ENCODE measurements at regions not wholly inside any gene's neighbourhood (a gene's known extent, or its start where the extent isn't known, plus 50 kb on each side); places are given as distances from the start of the nearest gene placed in this dataset.

DNA sequence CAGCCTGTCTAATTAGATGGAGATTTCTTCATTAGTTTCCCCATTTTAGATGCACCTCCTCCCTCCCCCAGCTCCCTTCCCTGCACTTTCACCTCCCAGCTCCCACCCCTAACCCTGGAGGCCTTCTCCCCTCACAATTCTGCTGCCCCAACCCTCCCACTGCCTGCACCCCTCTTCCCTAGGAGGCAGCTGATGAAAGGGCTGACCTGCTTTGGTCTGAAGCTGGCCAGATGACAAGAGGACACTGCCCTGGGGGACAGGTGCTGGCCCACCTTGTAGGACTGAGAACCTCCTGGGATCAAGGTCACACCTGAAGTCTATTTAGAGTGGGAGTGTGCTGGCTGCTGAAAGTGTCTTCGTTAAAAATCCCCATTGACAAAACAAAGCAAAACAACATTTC is 259.4 kb downstream of the TLE3 start:
- POLR2A ChIA-PET: no interaction called here
- DNase-seq (ENCODE audit: low spot score): no peak
- no peak for TF ChIP-seq EZH2phosphoT487 (IDR thresholded peaks at IDR 0.05; ENCODE audit: borderline replicate concordance, low read depth, low read length)
- TF ChIP-seq CTCF (conservative IDR thresholded peaks at IDR 0.05; ENCODE audit: low read length): no peak
- no peak overlapping the region for H3K4me2 ChIP-seq (ENCODE audit: low read length)
- H3K4me3 ChIP-seq (ENCODE audit: low read depth, low read length, poor library complexity, severe bottlenecking): no peak overlapping the region
- intact Hi-C loops (cut with micrococcal nuclease; ENCODE audit: unreplicated experiment): no loop called here
- H3K27ac ChIP-seq (ENCODE audit: low read depth, low read length, poor library complexity, severe bottlenecking): no peak overlapping the region
- H3K4me1 ChIP-seq (ENCODE audit: insufficient read depth, low read length, poor library complexity, severe bottlenecking): no peaks in the 10 kb centered on the region
- CTCF ChIA-PET (ENCODE audit: unreplicated experiment): no interaction called here
- no peaks in the 10 kb centered on the region for H3K9me2 ChIP-seq (ENCODE audit: insufficient read depth, low read length)
- H4K20me1 ChIP-seq (ENCODE audit: insufficient read depth, low read length): no peaks in the 10 kb centered on the region
- H3K9me3 ChIP-seq (ENCODE audit: low read length): no peaks in the 10 kb centered on the region
- H3K36me3 ChIP-seq (ENCODE audit: insufficient read depth, low read length): no peaks in the 10 kb centered on the region
- no TSS peak for BruUV-seq (replicated peaks)
- H3K79me2 ChIP-seq (ENCODE audit: insufficient read depth, low read depth, low read length): no peaks in the 10 kb centered on the region
- H2AFZ ChIP-seq (ENCODE audit: low read length): no peak overlapping the region

- no peak overlapping the region for H2AFZ ChIP-seq (ENCODE audit: low read length)
- BruUV-seq (replicated peaks): no TSS peak
- H3K4me2 ChIP-seq (ENCODE audit: low read length): no peak overlapping the region
- intact Hi-C loops (cut with micrococcal nuclease; ENCODE audit: unreplicated experiment): no loop called here
- no peaks in the 10 kb centered on the region for H3K9me2 ChIP-seq (ENCODE audit: insufficient read depth, low read length)
- TF ChIP-seq CTCF (conservative IDR thresholded peaks at IDR 0.05; ENCODE audit: low read length) (no peak), EZH2phosphoT487 (IDR thresholded peaks at IDR 0.05; ENCODE audit: borderline replicate concordance, low read depth, low read length) (no peak)
- no peak for DNase-seq (ENCODE audit: low spot score)
- ChIA-PET CTCF (ENCODE audit: unreplicated experiment) (no interaction called here), POLR2A (no interaction called here)
- no peaks in the 10 kb centered on the region for H3K79me2 ChIP-seq (ENCODE audit: insufficient read depth, low read depth, low read length)
- no peaks in the 10 kb centered on the region for H3K4me1 ChIP-seq (ENCODE audit: insufficient read depth, low read length, poor library complexity, severe bottlenecking)
- H3K27ac ChIP-seq (ENCODE audit: low read depth, low read length, poor library complexity, severe bottlenecking): no peak overlapping the region
- H3K36me3 ChIP-seq (ENCODE audit: insufficient read depth, low read length): no peaks in the 10 kb centered on the region
- no peaks in the 10 kb centered on the region for H3K9me3 ChIP-seq (ENCODE audit: low read length)
- H4K20me1 ChIP-seq (ENCODE audit: insufficient read depth, low read length): no peaks in the 10 kb centered on the region
- H3K4me3 ChIP-seq (ENCODE audit: low read depth, low read length, poor library complexity, severe bottlenecking): no peak overlapping the region
Measured at GRCh38 chr15:69838994-69839393, 258.7 kb downstream of the TLE3 start.

DNA sequence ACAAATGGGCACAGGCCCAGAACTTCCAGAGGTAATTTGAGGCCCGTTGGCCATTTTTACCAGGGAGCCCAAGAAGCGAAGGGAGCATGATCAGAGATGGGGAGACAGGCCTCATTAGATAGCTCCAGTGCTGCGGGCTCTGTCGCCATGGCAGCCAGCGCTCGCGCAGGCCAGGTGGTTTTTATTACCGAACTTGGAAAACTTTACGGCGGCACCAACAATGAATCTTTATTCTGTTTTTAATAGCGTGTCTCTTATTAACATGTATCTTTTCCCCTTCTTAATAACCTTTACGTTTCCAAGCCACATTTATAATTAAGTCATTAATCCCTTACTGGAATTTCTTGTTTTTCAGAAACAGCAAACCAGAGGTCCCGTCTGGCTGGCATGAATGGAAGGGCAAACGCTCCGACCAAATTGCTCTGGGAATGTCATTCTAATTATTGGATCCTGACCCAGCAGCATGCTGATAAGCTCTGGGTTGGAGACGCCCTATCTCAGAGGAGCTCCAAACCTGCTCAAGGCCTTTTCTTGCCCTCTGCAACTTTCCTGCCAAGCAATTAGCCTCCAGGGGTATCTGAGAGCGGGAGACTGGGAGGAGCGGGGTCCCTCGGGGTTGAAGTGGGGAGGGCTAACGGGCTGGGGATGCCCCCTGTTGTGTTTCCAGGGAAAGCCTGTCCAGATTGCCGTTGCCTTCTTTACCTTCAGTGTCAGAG is 256.4 kb downstream of the TLE3 start:
- H3K9me2 ChIP-seq (ENCODE audit: insufficient read depth, low read length): no peaks in the 10 kb centered on the region
- ChIA-PET POLR2A (no interaction called here), CTCF (ENCODE audit: unreplicated experiment) (no interaction called here)
- no peaks in the 10 kb centered on the region for H3K4me1 ChIP-seq (ENCODE audit: insufficient read depth, low read length, poor library complexity, severe bottlenecking)
- no peak overlapping the region for H2AFZ ChIP-seq (ENCODE audit: low read length)
- no peaks in the 10 kb centered on the region for H4K20me1 ChIP-seq (ENCODE audit: insufficient read depth, low read length)
- DNase-seq (ENCODE audit: low spot score): no peak
- no peak for TF ChIP-seq CTCF (conservative IDR thresholded peaks at IDR 0.05; ENCODE audit: low read length)
- no peaks in the 10 kb centered on the region for H3K36me3 ChIP-seq (ENCODE audit: insufficient read depth, low read length)
- no peaks in the 10 kb centered on the region for H3K79me2 ChIP-seq (ENCODE audit: insufficient read depth, low read depth, low read length)
- H3K4me2 ChIP-seq (ENCODE audit: low read length): no peak overlapping the region
- no peaks in the 10 kb centered on the region for H3K9me3 ChIP-seq (ENCODE audit: low read length)
- intact Hi-C loops (cut with micrococcal nuclease; ENCODE audit: unreplicated experiment): no loop called here
- no peak overlapping the region for H3K27ac ChIP-seq (ENCODE audit: low read depth, low read length, poor library complexity, severe bottlenecking)
- no peak overlapping the region for H3K4me3 ChIP-seq (ENCODE audit: low read depth, low read length, poor library complexity, severe bottlenecking)
- no TSS peak for BruUV-seq (replicated peaks)
